Prostate gland (tissue), 2 donors: ENCODE measurements at regions not wholly inside any gene's neighbourhood (a gene's known extent, or its start where the extent isn't known, plus 50 kb on each side); places are given as distances from the start of the nearest gene placed in this dataset.
A peak's percentile ranks its signal among the peaks of the same experiment; 100 is the strongest.

ENCODE experiments used
- DNase-seq: peaks from one replicate; pipeline ENCODE4 v3.0.0-alpha.2; 2019; ENCODE audit warnings: low spot score
- H3K27ac ChIP-seq, 2 donors: fragments of 200-600 bp; sonication (generic); 2 replicates each; pipeline ENCODE4 v1.5.1; 2017 to 2019
- H3K27me3 ChIP-seq: fragments of 200-600 bp; sonication (generic); replicated peaks from 2 replicates; pipeline ENCODE4 v1.5.1; 2019; ENCODE audit not compliant: insufficient read depth
- H3K36me3 ChIP-seq, 2 donors: fragments of 200-600 bp; sonication (generic); 1 replicate in 1 of 2; 2 replicates in 1 of 2; pipeline versions ENCODE4 v1.5.1 to v1.8.1; 2017 to 2019
- H3K4me1 ChIP-seq: fragments of 200-600 bp; sonication (generic); replicated peaks from 2 replicates; pipeline ENCODE4 v1.5.1; 2019
- H3K4me3 ChIP-seq, 2 donors: fragments of 200-600 bp; sonication (generic); 2 replicates each; pipeline ENCODE4 v1.5.1; 2017 to 2019
- H3K9me3 ChIP-seq: fragments of 200-600 bp; sonication (generic); 2 replicates; pipeline ENCODE4 v1.5.1; 2017
- CTCF ChIP-seq, 4 experiments: fragments of 200-600 bp in 2 of 4; fragments of 450-650 bp in 2 of 4; sonication (generic) in 2 of 4; IDR thresholded peaks; 1 replicate in 3 of 4; 2 replicates in 1 of 4; pipeline ENCODE4 v1.5.1; 2016 to 2019; ENCODE audit warnings: antibody characterized with exemption in 4 of 4, mild to moderate bottlenecking in 2 of 4, moderate library complexity in 2 of 4
- POLR2A ChIP-seq: fragments of 450-650 bp; IDR thresholded peaks from one replicate; pipeline ENCODE4 v1.6.1; 2016; ENCODE audit warnings: antibody characterized with exemption, mild to moderate bottlenecking
- POLR2AphosphoS5 ChIP-seq: sonication (generic); formaldehyde crosslinking; IDR thresholded peaks from one replicate; pipeline ENCODE4 v1.6.1; 2017; ENCODE audit warnings: antibody characterized with exemption
- WGBS: methylation state at CpG from one replicate; pipeline ENCODE4 v1.1.5; 2018; 5-methylcytosine and 5-hydroxymethylcytosine counted together
- intact Hi-C: fragments of 100-400 bp; cut with DNase I; formaldehyde crosslinking; loops from one replicate; pipeline ENCODE4 v1.14.2; 2022

- Histone ChIP-seq H3K4me1 (no peaks in the 10 kb centered on the region), H3K27ac (no peak overlapping the region), H3K9me3 (no peaks in the 10 kb centered on the region), H3K4me3 (no peak overlapping the region), H3K27me3 (no peaks in the 10 kb centered on the region), H3K36me3 (no peaks in the 10 kb centered on the region)
- TF ChIP-seq CTCF (IDR thresholded peaks at IDR 0.05) (no peak), POLR2A (no peak), POLR2AphosphoS5 (no peak)
- DNase-seq = no peak
- WGBS = 87% methylated on average over 2 of the region's 2 CpGs
- intact Hi-C loops = no loop called here
These were observed 76.1 kb upstream of the PDK4 start for GRCh38 chr7:95672434-95672833.

- Histone ChIP-seq H3K9me3 (no peaks in the 10 kb centered on the region), H3K27ac (no peak overlapping the region), H3K4me3 (no peak overlapping the region), H3K4me1 (no peaks in the 10 kb centered on the region), H3K27me3 (no peaks in the 10 kb centered on the region), H3K36me3 (no peaks in the 10 kb centered on the region)
- TF ChIP-seq CTCF (IDR thresholded peaks at IDR 0.05) = no peak
- TF ChIP-seq POLR2AphosphoS5 = no peak
- TF ChIP-seq POLR2A = no peak
- intact Hi-C loops = no loop called here
- DNase-seq = no peak
- WGBS = 83% methylated on average over 2 of the region's 2 CpGs
These were observed 73.2 kb upstream of the PDK4 start for GRCh38 chr7:95669513-95669912.

GRCh38 chr7:95668504-95669018, 72.2 kb upstream of the PDK4 start:
- intact Hi-C loops = no loop called here
- no peaks in the 10 kb centered on the region for H3K9me3 ChIP-seq
- no peaks in the 10 kb centered on the region for H3K27me3 ChIP-seq
- H3K4me1 ChIP-seq = no peaks in the 10 kb centered on the region
- DNase-seq = no peak
- no peak for TF ChIP-seq CTCF (IDR thresholded peaks at IDR 0.05)
- H3K4me3 ChIP-seq = no peak overlapping the region
- 78% methylated on average over 4 of the region's 4 CpGs for WGBS
- H3K27ac ChIP-seq = no peak overlapping the region
- no peaks in the 10 kb centered on the region for H3K36me3 ChIP-seq

- H3K9me3 ChIP-seq = no peaks in the 10 kb centered on the region
- H3K4me3 ChIP-seq = no peak overlapping the region
- no peaks in the 10 kb centered on the region for H3K27me3 ChIP-seq
- intact Hi-C loops = no loop called here
- H3K36me3 ChIP-seq = no peaks in the 10 kb centered on the region
- DNase-seq = no peak
- WGBS = 83% methylated on average over 1 of the region's 1 CpG
- H3K27ac ChIP-seq = no peak overlapping the region
- H3K4me1 ChIP-seq = no peaks in the 10 kb centered on the region
- TF ChIP-seq POLR2AphosphoS5 (no peak), CTCF (IDR thresholded peaks at IDR 0.05) (no peak), POLR2A (no peak)
These were observed 66.7 kb upstream of the PDK4 start for GRCh38 chr7:95662987-95663386.

- H3K4me1 ChIP-seq = no peaks in the 10 kb centered on the region
- TF ChIP-seq CTCF (IDR thresholded peaks at IDR 0.05) (no peak), POLR2AphosphoS5 (peak; percentile 83), POLR2A (no peak)
- peak overlapping the region in 1 of 2 donors; percentile 13 for H3K27ac ChIP-seq
- WGBS = 49% methylated on average over 3 of the region's 3 CpGs
- no peaks in the 10 kb centered on the region for H3K36me3 ChIP-seq
- H3K27me3 ChIP-seq = no peaks in the 10 kb centered on the region
- no peak overlapping the region for H3K4me3 ChIP-seq
- peak; percentile 11 for DNase-seq
- intact Hi-C loops = no loop called here
- no peaks in the 10 kb centered on the region for H3K9me3 ChIP-seq
These were observed 63.7 kb upstream of the PDK4 start for GRCh38 chr7:95660023-95660434.
